ENCODE measurements at regions not wholly inside any gene's neighbourhood (a gene's known extent, or its start where the extent isn't known, plus 50 kb on each side); places are given as distances from the start of the nearest gene placed in this dataset.

GRCh38 chr2:2579814-2580213 is 248.7 kb upstream of the MYT1L start:
- ChIA-PET POLR2A (ENCODE audit: unreplicated experiment) (no interaction called here), CTCF (no interaction called here)
- no peaks in the 10 kb centered on the region for H3K36me3 ChIP-seq (ENCODE audit: control insufficient read depth, insufficient read depth, low read length)
- BruUV-seq (replicated peaks) = no TSS peak
- dilution Hi-C loops (cut with HindIII; ENCODE audit: low sequenced_read_pairs, unreplicated experiment) = no loop called here
- H2AK9ac ChIP-seq (replicated peaks; ENCODE audit: low read depth, low read length, poor library complexity) = no peak overlapping the region
- H3K4ac ChIP-seq (ENCODE audit: low read depth, low read length) = no peak overlapping the region
- H2AFZ ChIP-seq (replicated peaks; ENCODE audit: low read length, poor library complexity) = no peak overlapping the region
- no peaks in the 10 kb centered on the region for H3K79me1 ChIP-seq (ENCODE audit: low read depth in 1 of 2, low read length in 2 of 2)
- H3K56ac ChIP-seq (ENCODE audit: extremely low read depth, insufficient read depth, low read length) = no peak overlapping the region
- H2BK5ac ChIP-seq (ENCODE audit: low read depth, low read length, poor library complexity, severe bottlenecking) = no peak overlapping the region
- no peak overlapping the region for H2BK120ac ChIP-seq (ENCODE audit: low read depth, low read length)
- H3K27me3 ChIP-seq (ENCODE audit: control insufficient read depth, insufficient read depth, low read length) = no peaks in the 10 kb centered on the region
- H3K9me3 ChIP-seq (ENCODE audit: control insufficient read depth, insufficient read depth, low read length) = peaks cover 28% of the 10 kb centered on the region
- no peak overlapping the region for H3K14ac ChIP-seq (replicated peaks; ENCODE audit: low read depth, low read length)
- H2BK15ac ChIP-seq (ENCODE audit: low read depth, low read length) = no peak overlapping the region
- H2BK20ac ChIP-seq (ENCODE audit: low read depth, low read length) = no peak overlapping the region
- H3K23ac ChIP-seq (ENCODE audit: low read depth, low read length) = no peak overlapping the region
- H3K9ac ChIP-seq (ENCODE audit: low read depth, low read length) = no peak overlapping the region
- H4K20me1 ChIP-seq (ENCODE audit: insufficient read depth, low read length) = no peaks in the 10 kb centered on the region
- intact Hi-C loops (cut with micrococcal nuclease) = no loop called here
- H3K18ac ChIP-seq (ENCODE audit: low read depth, low read length) = no peak overlapping the region
- H4K8ac ChIP-seq (ENCODE audit: low read depth in 2 of 2, low read length in 2 of 2) = no peak overlapping the region
- 41% methylated on average over 6 of the region's 8 CpGs; no CpG with 5 or more reads in 1 of the 2 experiments for WGBS, 2 experiments (ENCODE audit: extremely low coverage in 2 of 2, insufficient read length in 1 of 2)
- no peak for DNase-seq
- in situ Hi-C loops (cut with MboI; ENCODE audit: low sequenced_read_pairs) = no loop called here
- no peaks in the 10 kb centered on the region for H3K9me1 ChIP-seq (ENCODE audit: insufficient read depth, low read length)
- TF ChIP-seq FOS (IDR thresholded peaks at IDR 0.05; ENCODE audit: low read depth, low read length) (no peak), CHD1 (IDR thresholded peaks at IDR 0.05; ENCODE audit: low read depth, low read length) (no peak), USF2 (IDR thresholded peaks at IDR 0.05; ENCODE audit: low read depth, low read length) (no peak), MXI1 (IDR thresholded peaks at IDR 0.05; ENCODE audit: borderline replicate concordance, low read depth, low read length) (no peak), MAFK (IDR thresholded peaks at IDR 0.05; ENCODE audit: low read depth, low read length) (no peak), RCOR1 (IDR thresholded peaks at IDR 0.05; ENCODE audit: insufficient replicate concordance, low read length) (no peak)
- TF ChIP-seq, protein P1, sequence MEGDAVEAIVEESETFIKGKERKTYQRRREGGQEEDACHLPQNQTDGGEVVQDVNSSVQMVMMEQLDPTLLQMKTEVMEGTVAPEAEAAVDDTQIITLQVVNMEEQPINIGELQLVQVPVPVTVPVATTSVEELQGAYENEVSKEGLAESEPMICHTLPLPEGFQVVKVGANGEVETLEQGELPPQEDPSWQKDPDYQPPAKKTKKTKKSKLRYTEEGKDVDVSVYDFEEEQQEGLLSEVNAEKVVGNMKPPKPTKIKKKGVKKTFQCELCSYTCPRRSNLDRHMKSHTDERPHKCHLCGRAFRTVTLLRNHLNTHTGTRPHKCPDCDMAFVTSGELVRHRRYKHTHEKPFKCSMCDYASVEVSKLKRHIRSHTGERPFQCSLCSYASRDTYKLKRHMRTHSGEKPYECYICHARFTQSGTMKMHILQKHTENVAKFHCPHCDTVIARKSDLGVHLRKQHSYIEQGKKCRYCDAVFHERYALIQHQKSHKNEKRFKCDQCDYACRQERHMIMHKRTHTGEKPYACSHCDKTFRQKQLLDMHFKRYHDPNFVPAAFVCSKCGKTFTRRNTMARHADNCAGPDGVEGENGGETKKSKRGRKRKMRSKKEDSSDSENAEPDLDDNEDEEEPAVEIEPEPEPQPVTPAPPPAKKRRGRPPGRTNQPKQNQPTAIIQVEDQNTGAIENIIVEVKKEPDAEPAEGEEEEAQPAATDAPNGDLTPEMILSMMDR (conservative IDR thresholded peaks at IDR 0.05; ENCODE audit: low read depth, low read length) = no peak
- TF ChIP-seq, protein P2, sequence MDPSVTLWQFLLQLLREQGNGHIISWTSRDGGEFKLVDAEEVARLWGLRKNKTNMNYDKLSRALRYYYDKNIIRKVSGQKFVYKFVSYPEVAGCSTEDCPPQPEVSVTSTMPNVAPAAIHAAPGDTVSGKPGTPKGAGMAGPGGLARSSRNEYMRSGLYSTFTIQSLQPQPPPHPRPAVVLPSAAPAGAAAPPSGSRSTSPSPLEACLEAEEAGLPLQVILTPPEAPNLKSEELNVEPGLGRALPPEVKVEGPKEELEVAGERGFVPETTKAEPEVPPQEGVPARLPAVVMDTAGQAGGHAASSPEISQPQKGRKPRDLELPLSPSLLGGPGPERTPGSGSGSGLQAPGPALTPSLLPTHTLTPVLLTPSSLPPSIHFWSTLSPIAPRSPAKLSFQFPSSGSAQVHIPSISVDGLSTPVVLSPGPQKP (IDR thresholded peaks at IDR 0.05; ENCODE audit: borderline replicate concordance, low read depth, low read length) = no peak
- no peak overlapping the region for H3K4me3 ChIP-seq (ENCODE audit: insufficient read depth, low read depth, low read length)
- H3K4me1 ChIP-seq (ENCODE audit: control insufficient read depth, insufficient read depth, low read length) = no peaks in the 10 kb centered on the region
- ATAC-seq (ENCODE audit: low read depth) = no peak
- H4K91ac ChIP-seq (ENCODE audit: insufficient read depth, low read depth, low read length) = no peak overlapping the region
- H2AK5ac ChIP-seq (ENCODE audit: low read depth, low read length) = no peak overlapping the region
- H3K4me2 ChIP-seq (ENCODE audit: low read depth, low read length) = no peak overlapping the region
- H3K27ac ChIP-seq (ENCODE audit: insufficient read depth, low read length) = no peak overlapping the region
- H4K5ac ChIP-seq (ENCODE audit: low read depth, low read length) = no peak overlapping the region
